ENCODE measurements at regions not wholly inside any gene's neighbourhood (a gene's known extent, or its start where the extent isn't known, plus 50 kb on each side); places are given as distances from the start of the nearest gene placed in this dataset.

- Mint-ChIP-seq H3K4me1 (ENCODE audit: low read depth) (peaks cover 79% of the 10 kb centered on the region), H3K27ac (peak overlapping the region; percentile 11), H3K36me3 (ENCODE audit: low read depth) (peaks cover 58% of the 10 kb centered on the region), H3K4me3 (no peak overlapping the region), H3K27me3 (ENCODE audit: low read depth) (no peaks in the 10 kb centered on the region), H3K9me3 (ENCODE audit: insufficient read depth) (no peaks in the 10 kb centered on the region)
- no peak for ATAC-seq
- POLR2A ChIA-PET = interaction anchor here (1.2 kb wide), 1 partner anchor 9 kb away, joined by 3 read pairs; no protein-coding TSS in a partner anchor
- DNase-seq = no peak
- CTCF ChIA-PET = interaction anchor here (1.3 to 2.1 kb wide), 4 partner anchors 11 to 78 kb away, joined by 3 to 8 read pairs (median 6); no protein-coding TSS in a partner anchor
Observed at GRCh38 chr17:77416105-77416713, 275.4 kb downstream of the SEC14L1 start.

DNA sequence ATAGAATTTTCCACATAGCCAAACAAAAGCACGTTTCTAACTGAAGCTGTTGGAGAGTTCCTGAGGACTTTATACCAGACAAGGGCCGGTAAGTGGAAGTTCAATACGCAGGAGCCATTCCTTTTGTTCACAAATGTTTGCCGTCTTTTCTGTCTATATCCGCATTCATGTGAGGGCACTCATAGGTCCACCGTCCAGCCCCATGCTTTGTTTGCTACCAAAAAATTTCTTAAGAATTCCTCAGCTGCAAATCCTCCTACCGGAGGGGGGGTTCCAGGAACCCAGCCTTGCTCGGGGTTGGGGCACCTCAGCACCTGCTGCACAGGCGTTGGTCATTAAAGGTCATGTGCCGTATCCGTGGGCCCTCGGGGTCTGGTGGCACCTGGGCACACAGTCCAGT lies 276.8 kb downstream of the SEC14L1 start:
- DNase-seq = no peak
- no peak for ATAC-seq
- H3K4me1 Mint-ChIP-seq (ENCODE audit: low read depth) = peaks cover 79% of the 10 kb centered on the region
- H3K4me3 Mint-ChIP-seq = no peak overlapping the region
- no peaks in the 10 kb centered on the region for H3K27me3 Mint-ChIP-seq (ENCODE audit: low read depth)
- CTCF ChIA-PET = interaction anchor here (0.6 to 1.9 kb wide), 5 partner anchors 12 to 52 kb away, joined by 3 to 7 read pairs (median 3); no protein-coding TSS in a partner anchor
- peaks cover 53% of the 10 kb centered on the region for H3K36me3 Mint-ChIP-seq (ENCODE audit: low read depth)
- no peaks in the 10 kb centered on the region for H3K9me3 Mint-ChIP-seq (ENCODE audit: insufficient read depth)
- peak overlapping the region; percentile 44 for H3K27ac Mint-ChIP-seq
- POLR2A ChIA-PET = interaction anchor here (0.6 to 1.0 kb wide), 2 partner anchors 12 to 77 kb away, joined by 3 read pairs; no protein-coding TSS in a partner anchor

DNA sequence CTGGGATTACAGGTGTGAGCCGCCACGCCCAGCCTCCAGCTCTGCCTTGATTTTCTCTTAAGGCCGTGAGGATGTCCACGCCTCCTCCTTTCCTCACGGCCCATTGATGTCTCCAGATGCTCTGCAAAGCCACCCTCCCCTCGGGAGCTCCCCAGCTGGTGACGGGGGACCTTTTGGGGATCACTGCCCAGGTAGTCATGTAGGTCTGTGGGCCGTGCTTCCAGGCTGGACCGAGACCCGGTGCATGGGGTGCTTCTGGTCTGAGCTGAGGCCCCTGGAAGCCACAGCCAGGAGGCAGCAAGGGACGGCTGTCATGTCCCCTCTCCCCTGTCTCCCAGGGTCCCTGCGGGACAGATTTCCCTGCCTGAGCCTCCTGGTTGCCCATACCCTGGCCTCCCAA lies 277.8 kb downstream of the SEC14L1 start:
- ChIA-PET CTCF (interaction anchor here (1.4 to 4.3 kb wide), 4 partner anchors 12 to 22 kb away, joined by 3 to 53 read pairs (median 6); no protein-coding TSS in a partner anchor), POLR2A (interaction anchor here (0.6 to 1.0 kb wide), 2 partner anchors 11 to 281 kb away, joined by 3 read pairs; no protein-coding TSS in a partner anchor)
- DNase-seq (no peak), ATAC-seq (no peak)
- H3K27me3 Mint-ChIP-seq (ENCODE audit: low read depth) = no peaks in the 10 kb centered on the region
- H3K27ac Mint-ChIP-seq = peak overlapping the region; percentile 55
- H3K4me1 Mint-ChIP-seq (ENCODE audit: low read depth) = peaks cover 79% of the 10 kb centered on the region
- H3K4me3 Mint-ChIP-seq = no peak overlapping the region
- no peaks in the 10 kb centered on the region for H3K9me3 Mint-ChIP-seq (ENCODE audit: insufficient read depth)
- peaks cover 43% of the 10 kb centered on the region for H3K36me3 Mint-ChIP-seq (ENCODE audit: low read depth)

GRCh38 chr17:77419095-77419494 lies 278.3 kb downstream of the SEC14L1 start:
- no peak for ATAC-seq
- POLR2A ChIA-PET = interaction anchor here (0.6 kb wide), 2 partner anchors 281 to 539 kb away, joined by 3 read pairs; no protein-coding TSS in a partner anchor
- no peak for DNase-seq
- Mint-ChIP-seq H3K9me3 (ENCODE audit: insufficient read depth) (no peaks in the 10 kb centered on the region), H3K4me3 (no peak overlapping the region), H3K36me3 (ENCODE audit: low read depth) (peaks cover 43% of the 10 kb centered on the region), H3K27ac (peak overlapping the region; percentile 55), H3K27me3 (ENCODE audit: low read depth) (no peaks in the 10 kb centered on the region), H3K4me1 (ENCODE audit: low read depth) (peaks cover 84% of the 10 kb centered on the region)
- CTCF ChIA-PET = interaction anchor here (0.6 to 4.3 kb wide), 5 partner anchors 11 to 104 kb away, joined by 3 to 53 read pairs (median 4); no protein-coding TSS in a partner anchor

DNA sequence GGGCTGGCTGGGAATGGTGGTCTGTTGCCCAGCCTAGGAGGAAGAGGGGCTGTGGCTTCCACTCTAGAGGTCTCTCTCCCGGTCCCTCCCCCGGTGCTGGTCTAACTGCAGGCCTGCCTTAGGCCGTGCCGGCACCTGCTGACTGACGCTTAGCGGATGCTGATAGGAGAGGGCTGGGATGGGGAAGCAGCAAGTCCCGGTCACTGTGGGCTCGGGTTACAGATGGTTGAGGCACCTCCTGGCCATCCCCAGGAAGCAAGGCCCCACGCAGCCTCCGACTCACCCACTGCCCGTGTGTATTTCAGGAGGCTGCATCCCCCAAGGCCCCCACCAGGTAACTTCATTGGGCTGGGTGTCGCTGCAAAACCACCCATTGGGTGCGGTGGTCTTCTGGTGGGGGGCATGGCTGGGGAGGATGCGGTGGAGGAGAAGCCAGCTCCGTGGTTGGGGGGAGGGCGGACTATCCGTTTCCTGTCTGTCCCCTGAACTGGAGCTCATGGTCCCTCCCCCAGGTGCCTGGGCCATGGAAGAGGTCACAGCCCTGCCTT lies 278.9 kb downstream of the SEC14L1 start:
- peaks cover 43% of the 10 kb centered on the region for H3K36me3 Mint-ChIP-seq (ENCODE audit: low read depth)
- no peaks in the 10 kb centered on the region for H3K27me3 Mint-ChIP-seq (ENCODE audit: low read depth)
- ChIA-PET POLR2A (interaction anchor here (0.6 to 2.3 kb wide), 4 partner anchors 18 to 538 kb away, joined by 3 to 9 read pairs (median 4); no protein-coding TSS in a partner anchor), CTCF (interaction anchor here (0.6 to 12.5 kb wide), 7 partner anchors 9 to 104 kb away, joined by 3 to 149 read pairs (median 7); no protein-coding TSS in a partner anchor)
- H3K4me1 Mint-ChIP-seq (ENCODE audit: low read depth) = peaks cover 85% of the 10 kb centered on the region
- peak; percentile 32 for ATAC-seq
- DNase-seq = peak; percentile 74
- peak overlapping the region; percentile 80 for H3K27ac Mint-ChIP-seq
- peak overlapping the region; percentile 57 for H3K4me3 Mint-ChIP-seq
- no peaks in the 10 kb centered on the region for H3K9me3 Mint-ChIP-seq (ENCODE audit: insufficient read depth)

DNA sequence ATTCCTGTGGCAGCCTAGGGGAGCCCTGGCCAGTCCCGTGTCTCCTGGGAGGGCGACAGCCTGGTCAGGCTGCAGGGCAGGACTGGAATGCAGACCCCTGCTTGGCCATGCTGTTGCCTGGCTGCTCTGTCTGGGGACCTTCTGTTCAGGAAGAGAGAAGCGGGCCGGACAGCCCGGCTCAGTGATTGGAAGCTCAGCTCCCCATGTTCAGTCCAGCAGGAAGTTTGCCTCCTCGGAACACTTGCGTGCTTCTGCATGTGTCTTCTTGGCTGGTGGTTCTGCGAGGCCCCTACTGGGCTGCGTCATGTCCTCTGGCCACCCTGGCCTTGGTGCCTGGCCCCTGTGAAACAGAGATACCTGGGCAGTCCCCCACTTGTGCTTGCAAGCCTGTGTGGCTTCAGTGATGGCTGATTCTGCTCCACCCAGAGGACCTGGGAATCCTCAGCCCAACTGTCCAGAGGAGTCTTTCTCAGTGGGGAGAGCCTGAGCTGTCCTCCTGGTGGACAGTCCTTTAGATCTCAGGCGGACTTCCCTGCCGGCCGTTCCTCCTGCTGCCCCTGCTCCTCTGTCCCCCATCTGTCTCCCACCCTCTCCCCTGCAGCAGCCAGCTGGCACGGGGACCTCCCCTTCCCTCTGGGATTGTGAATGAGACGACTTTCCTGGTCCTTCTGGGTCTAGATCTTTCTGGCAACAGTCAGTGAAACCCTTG lies 279.5 kb downstream of the SEC14L1 start:
- DNase-seq (no peak), ATAC-seq (peak; percentile 6)
- Mint-ChIP-seq H3K9me3 (ENCODE audit: insufficient read depth) (no peaks in the 10 kb centered on the region), H3K36me3 (ENCODE audit: low read depth) (peaks cover 40% of the 10 kb centered on the region), H3K27ac (peak overlapping the region; percentile 80), H3K4me3 (peak overlapping the region; percentile 57), H3K4me1 (ENCODE audit: low read depth) (peaks cover 85% of the 10 kb centered on the region), H3K27me3 (ENCODE audit: low read depth) (no peaks in the 10 kb centered on the region)
- POLR2A ChIA-PET = interaction anchor here (0.6 to 2.3 kb wide), 6 partner anchors 17 to 537 kb away, joined by 3 to 9 read pairs (median 4); no protein-coding TSS in a partner anchor
- CTCF ChIA-PET = interaction anchor here (0.9 to 12.5 kb wide), 10 partner anchors 8 to 103 kb away, joined by 3 to 149 read pairs (median 6); no protein-coding TSS in a partner anchor

DNA sequence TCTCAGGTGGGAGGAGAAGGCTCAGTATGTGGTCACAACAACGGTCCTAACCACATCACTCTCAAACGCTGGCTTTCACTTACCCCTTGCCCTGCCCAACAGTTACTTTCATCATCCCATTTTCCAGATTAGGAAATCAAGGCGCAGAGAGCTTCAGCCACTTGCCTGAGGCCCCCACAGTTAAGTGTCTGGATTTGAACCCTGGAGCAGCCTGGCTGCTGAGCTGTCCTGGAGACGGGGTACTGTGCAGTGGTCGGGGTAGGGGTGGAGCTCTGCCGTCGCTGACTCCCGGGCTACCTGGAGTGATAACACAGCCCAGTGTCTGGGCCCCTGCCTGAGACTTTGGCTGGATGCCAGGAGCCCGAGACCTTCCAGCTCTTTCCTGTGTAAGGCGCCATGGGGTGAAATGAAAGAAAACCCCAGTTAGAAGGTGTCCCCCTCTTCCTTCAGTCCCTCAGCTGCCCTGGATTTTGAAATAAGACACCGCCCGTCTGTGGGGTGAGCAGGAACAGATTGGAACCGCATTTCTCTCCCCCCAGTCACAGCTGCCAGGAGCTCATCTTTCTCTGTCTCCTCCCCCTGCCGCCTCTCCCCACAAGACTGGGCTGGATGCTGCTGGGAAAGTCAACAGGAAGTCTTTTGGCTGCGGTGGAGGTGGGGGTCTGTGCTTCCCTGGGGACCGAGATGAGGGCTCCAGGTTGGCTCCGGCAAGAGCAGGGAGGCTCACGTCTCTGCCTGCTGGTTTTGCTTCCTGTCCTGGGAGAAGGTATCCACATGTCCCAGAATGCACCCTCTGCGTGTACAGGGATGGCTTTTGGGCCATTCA lies 280.2 kb downstream of the SEC14L1 start:
- Mint-ChIP-seq H3K27ac (peak overlapping the region; percentile 80), H3K9me3 (ENCODE audit: insufficient read depth) (no peaks in the 10 kb centered on the region), H3K36me3 (ENCODE audit: low read depth) (peaks cover 38% of the 10 kb centered on the region), H3K4me1 (ENCODE audit: low read depth) (peaks cover 86% of the 10 kb centered on the region), H3K27me3 (ENCODE audit: low read depth) (no peaks in the 10 kb centered on the region), H3K4me3 (peak overlapping the region; percentile 57)
- ATAC-seq (peak; percentile 54), DNase-seq (peak; percentile 55)
- ChIA-PET POLR2A (interaction anchor here (0.6 to 2.3 kb wide), 8 partner anchors 11 to 78 kb away, joined by 3 to 9 read pairs (median 4); no protein-coding TSS in a partner anchor), CTCF (interaction anchor here (0.7 to 12.5 kb wide), 18 partner anchors 8 to 102 kb away, joined by 3 to 149 read pairs (median 6); no protein-coding TSS in a partner anchor)

- no peaks in the 10 kb centered on the region for H3K9me3 Mint-ChIP-seq (ENCODE audit: insufficient read depth)
- DNase-seq = no peak
- H3K4me3 Mint-ChIP-seq = peak overlapping the region; percentile 57
- ATAC-seq = no peak
- no peaks in the 10 kb centered on the region for H3K27me3 Mint-ChIP-seq (ENCODE audit: low read depth)
- peaks cover 35% of the 10 kb centered on the region for H3K36me3 Mint-ChIP-seq (ENCODE audit: low read depth)
- ChIA-PET CTCF (interaction anchor here (0.8 to 12.5 kb wide), 12 partner anchors 9 to 97 kb away, joined by 3 to 149 read pairs (median 7); no protein-coding TSS in a partner anchor), POLR2A (interaction anchor here (0.8 to 2.3 kb wide), 6 partner anchors 9 to 23 kb away, joined by 3 to 9 read pairs (median 4); no protein-coding TSS in a partner anchor)
- peak overlapping the region; percentile 80 for H3K27ac Mint-ChIP-seq
- H3K4me1 Mint-ChIP-seq (ENCODE audit: low read depth) = peaks cover 86% of the 10 kb centered on the region
Observed at GRCh38 chr17:77421630-77421972, 280.8 kb downstream of the SEC14L1 start.

- ATAC-seq = no peak
- Mint-ChIP-seq H3K4me1 (ENCODE audit: low read depth) (peaks cover 87% of the 10 kb centered on the region), H3K4me3 (no peak overlapping the region), H3K27me3 (ENCODE audit: low read depth) (no peaks in the 10 kb centered on the region), H3K27ac (peak overlapping the region; percentile 46), H3K36me3 (ENCODE audit: low read depth) (peaks cover 37% of the 10 kb centered on the region), H3K9me3 (ENCODE audit: insufficient read depth) (no peaks in the 10 kb centered on the region)
- CTCF ChIA-PET = interaction anchor here (1.3 to 12.5 kb wide), 7 partner anchors 8 to 73 kb away, joined by 3 to 149 read pairs (median 8); no protein-coding TSS in a partner anchor
- POLR2A ChIA-PET = interaction anchor here (0.8 to 2.3 kb wide), 4 partner anchors 8 to 23 kb away, joined by 3 to 9 read pairs (median 4); no protein-coding TSS in a partner anchor
- DNase-seq = no peak
Observed at GRCh38 chr17:77422104-77422747, 281.5 kb downstream of the SEC14L1 start.

GRCh38 chr17:77422748-77423113 lies 282.0 kb downstream of the SEC14L1 start:
- no peak for DNase-seq
- peaks cover 35% of the 10 kb centered on the region for H3K36me3 Mint-ChIP-seq (ENCODE audit: low read depth)
- H3K9me3 Mint-ChIP-seq (ENCODE audit: insufficient read depth) = no peaks in the 10 kb centered on the region
- ChIA-PET CTCF (interaction anchor here (2.1 to 12.5 kb wide), 4 partner anchors 8 to 47 kb away, joined by 7 to 149 read pairs (median 32); no protein-coding TSS in a partner anchor), POLR2A (interaction anchor here (1.4 to 1.5 kb wide), 2 partner anchors 13 to 17 kb away, joined by 3 to 5 read pairs; no protein-coding TSS in a partner anchor)
- peaks cover 88% of the 10 kb centered on the region for H3K4me1 Mint-ChIP-seq (ENCODE audit: low read depth)
- H3K27me3 Mint-ChIP-seq (ENCODE audit: low read depth) = no peaks in the 10 kb centered on the region
- ATAC-seq = no peak
- no peak overlapping the region for H3K4me3 Mint-ChIP-seq
- H3K27ac Mint-ChIP-seq = peak overlapping the region; percentile 16

Measured in activated CD8-positive, alpha-beta T cell treated with anti-CD3 and anti-CD28 coated beads, Interleukin-2, amount 10 ng/mL, durations not matched to agents 7 days and 5 days (primary cell).